IMR-90 (cell line): ENCODE measurements at regions not wholly inside any gene's neighbourhood (a gene's known extent, or its start where the extent isn't known, plus 50 kb on each side); places are given as distances from the start of the nearest gene placed in this dataset.

Experiments
- ATAC-seq: fragments of 200-7000 bp; cut with Tn5 transposase; 2 replicates; pipeline ENCODE4 v1.9.1; 2020; ENCODE audit warnings: low read depth, mild to moderate bottlenecking, moderate library complexity
- BruUV-seq: library from RNA; stranded (reverse); fragments of 400-500 nt; replicated peaks from 2 replicates; lab custom pipeline; 2021; lab: Mats Ljungman, UMichigan
- CTCF ChIA-PET: fragments of 300-600 bp; formaldehyde crosslinking; extraction: SDS; loops from one replicate; lab custom pipeline; 2021; ENCODE audit warnings: antibody characterized with exemption; lab: Yijun Ruan, JAX
- POLR2A ChIA-PET: fragments of 300-600 bp; sonication (Branson Sonifier 250); formaldehyde crosslinking; loops from one replicate; lab custom pipeline; 2022; ENCODE audit warnings: antibody characterized with exemption; ENCODE audit not compliant: unreplicated experiment; lab: Charles Lee
- DNase-seq: peaks from one replicate; pipeline ENCODE4 v3.0.0; 2013
- H2AFZ ChIP-seq: replicated peaks from 2 replicates; pipeline ENCODE3; 2013; ENCODE audit warnings: low read length, mild to moderate bottlenecking; ENCODE audit not compliant: poor library complexity
- H2AK5ac ChIP-seq: 2 replicates; pipeline ENCODE4 v1.6.1; 2013; ENCODE audit warnings: low read depth, low read length, inconsistent platforms
- H2AK9ac ChIP-seq: replicated peaks from 2 replicates; pipeline ENCODE3; 2013; ENCODE audit warnings: mild to moderate bottlenecking, low read depth, low read length, moderate library complexity; ENCODE audit not compliant: poor library complexity
- H2BK120ac ChIP-seq: 2 replicates; pipeline ENCODE4 v1.6.1; 2013; ENCODE audit warnings: low read depth, low read length, inconsistent platforms
- H2BK15ac ChIP-seq: 3 replicates; pipeline ENCODE4 v1.6.1; 2013; ENCODE audit warnings: low read depth, low read length, inconsistent platforms
- H2BK20ac ChIP-seq: 2 replicates; pipeline ENCODE4 v1.6.1; 2013; ENCODE audit warnings: low read depth, mild to moderate bottlenecking, inconsistent platforms, low read length, moderate library complexity
- H2BK5ac ChIP-seq: 2 replicates; pipeline ENCODE4 v1.6.1; 2013; ENCODE audit warnings: mild to moderate bottlenecking, low read depth, low read length, inconsistent platforms; ENCODE audit not compliant: poor library complexity, severe bottlenecking
- H3K14ac ChIP-seq: replicated peaks from 2 replicates; pipeline ENCODE4 v1.6.1; 2013; ENCODE audit warnings: low read depth, low read length, inconsistent platforms
- H3K18ac ChIP-seq: 2 replicates; pipeline ENCODE4 v1.6.1; 2013; ENCODE audit warnings: low read depth, low read length, control low read depth
- H3K23ac ChIP-seq: 2 replicates; pipeline ENCODE4 v1.6.1; 2013; ENCODE audit warnings: low read depth, low read length, inconsistent platforms
- H3K27ac ChIP-seq: 2 replicates; pipeline ENCODE4 v1.5.1; 2013; ENCODE audit warnings: mild to moderate bottlenecking, control low read depth, low read length; ENCODE audit not compliant: insufficient read depth
- H3K27me3 ChIP-seq: 2 replicates; pipeline ENCODE4 v1.6.1; 2013; ENCODE audit warnings: low read length; ENCODE audit not compliant: control insufficient read depth, insufficient read depth
- H3K36me3 ChIP-seq: 2 replicates; pipeline ENCODE4 v1.6.1; 2013; ENCODE audit warnings: low read length, mixed read lengths; ENCODE audit not compliant: control insufficient read depth, insufficient read depth
- H3K4ac ChIP-seq: 2 replicates; pipeline ENCODE4 v1.6.1; 2013; ENCODE audit warnings: low read depth, low read length, inconsistent platforms
- H3K4me1 ChIP-seq: 2 replicates; pipeline ENCODE4 v1.6.1; 2013; ENCODE audit warnings: low read length, mixed read lengths; ENCODE audit not compliant: control insufficient read depth, insufficient read depth
- H3K4me2 ChIP-seq: 2 replicates; pipeline ENCODE4 v1.6.1; 2013; ENCODE audit warnings: low read depth, mild to moderate bottlenecking, control low read depth, low read length, moderate library complexity
- H3K4me3 ChIP-seq: 2 replicates; pipeline ENCODE4 v1.5.1; 2013; ENCODE audit warnings: low read depth, mild to moderate bottlenecking, control low read depth, low read length, moderate library complexity; ENCODE audit not compliant: insufficient read depth
- H3K56ac ChIP-seq: 2 replicates; pipeline ENCODE4 v1.6.1; 2013; ENCODE audit warnings: low read length, inconsistent platforms; ENCODE audit not compliant: insufficient read depth; ENCODE audit errors: extremely low read depth
- H3K79me1 ChIP-seq, 2 experiments: 2 replicates each; pipeline ENCODE4 v1.6.1; 2013; ENCODE audit warnings: low read length in 2 of 2, inconsistent platforms in 1 of 2, low read depth in 1 of 2
- H3K9ac ChIP-seq: 2 replicates; pipeline ENCODE4 v1.6.1; 2013; ENCODE audit warnings: low read depth, low read length, control low read depth
- H3K9me1 ChIP-seq: 2 replicates; pipeline ENCODE4 v1.6.1; 2013; ENCODE audit warnings: low read length, inconsistent platforms; ENCODE audit not compliant: insufficient read depth
- H3K9me3 ChIP-seq: 2 replicates; pipeline ENCODE4 v1.6.1; 2013; ENCODE audit warnings: low read length; ENCODE audit not compliant: control insufficient read depth, insufficient read depth
- H4K20me1 ChIP-seq: 2 replicates; pipeline ENCODE4 v1.6.1; 2013; ENCODE audit warnings: low read length, inconsistent platforms; ENCODE audit not compliant: insufficient read depth
- H4K5ac ChIP-seq: 2 replicates; pipeline ENCODE4 v1.6.1; 2013; ENCODE audit warnings: mild to moderate bottlenecking, low read depth, low read length, control low read depth
- H4K8ac ChIP-seq, 2 experiments: 2 replicates each; pipeline ENCODE4 v1.6.1; 2013; ENCODE audit warnings: low read depth in 2 of 2, low read length in 2 of 2, control low read depth in 1 of 2, inconsistent platforms in 1 of 2
- H4K91ac ChIP-seq: 2 replicates; pipeline ENCODE4 v1.6.1; 2013; ENCODE audit warnings: low read depth, low read length, inconsistent platforms; ENCODE audit not compliant: insufficient read depth
- BHLHE40 ChIP-seq: fragments of 150-350 bp; IDR thresholded peaks from 2 replicates; pipeline ENCODE4 v1.6.1; 2016; ENCODE audit warnings: mild to moderate bottlenecking, low read depth, low read length
- CEBPB ChIP-seq: IDR thresholded peaks from 2 replicates; pipeline ENCODE4 v1.6.1; 2012; ENCODE audit warnings: low read depth, low read length, improper control_type of control experiment
- CHD1 ChIP-seq: IDR thresholded peaks from 2 replicates; pipeline ENCODE4 v1.6.1; 2012; ENCODE audit warnings: low read depth, low read length, improper control_type of control experiment
- CTCF ChIP-seq: conservative IDR thresholded peaks from 2 replicates; pipeline ENCODE4 v1.5.1; 2012; ENCODE audit warnings: mild to moderate bottlenecking, low read depth, low read length, improper control_type of control experiment
- ELK1 ChIP-seq: fragments of 150-350 bp; IDR thresholded peaks from 2 replicates; pipeline ENCODE4 v1.6.1; 2016; ENCODE audit warnings: low read depth, mild to moderate bottlenecking, low read length, moderate library complexity, borderline replicate concordance
- FOS ChIP-seq: fragments of 150-350 bp; IDR thresholded peaks from 2 replicates; pipeline ENCODE4 v1.6.1; 2016; ENCODE audit warnings: low read depth, low read length
- NFE2L2 ChIP-seq: fragments of 150-350 bp; IDR thresholded peaks from 2 replicates; pipeline ENCODE4 v1.6.1; 2016; ENCODE audit warnings: low read depth, mild to moderate bottlenecking, low read length
- POLR2A ChIP-seq: IDR thresholded peaks from 2 replicates; pipeline ENCODE4 v1.6.1; 2012; ENCODE audit warnings: mild to moderate bottlenecking, low read depth, low read length
- RAD21 ChIP-seq: IDR thresholded peaks from 2 replicates; pipeline ENCODE4 v1.6.1; 2012; ENCODE audit warnings: low read length, improper control_type of control experiment
- RCOR1 ChIP-seq: IDR thresholded peaks from 2 replicates; pipeline ENCODE4 v1.6.1; 2012; ENCODE audit warnings: mild to moderate bottlenecking, low read length, improper control_type of control experiment; ENCODE audit not compliant: insufficient replicate concordance
- RFX5 ChIP-seq: IDR thresholded peaks from 2 replicates; pipeline ENCODE4 v1.8.0; 2012; ENCODE audit warnings: low read depth, mild to moderate bottlenecking, low read length, moderate library complexity
- SMC3 ChIP-seq: fragments of 150-350 bp; IDR thresholded peaks from 2 replicates; pipeline ENCODE4 v1.6.1; 2016; ENCODE audit warnings: low read depth, mild to moderate bottlenecking, antibody characterized with exemption, low read length, moderate library complexity
- USF2 ChIP-seq: fragments of 150-350 bp; IDR thresholded peaks from 2 replicates; pipeline ENCODE4 v1.6.1; 2017; ENCODE audit warnings: mild to moderate bottlenecking, antibody characterized with exemption, low read length, low read depth
- WGBS, 2 experiments: methylation state at CpG; one replicate each; pipeline versions ENCODE4 v1.1.5 to v1.1.7; 2013; ENCODE audit warnings: missing lambda C conversion rate in 2 of 2; ENCODE audit not compliant: insufficient read length in 1 of 2; ENCODE audit errors: extremely low coverage in 2 of 2; 5-methylcytosine and 5-hydroxymethylcytosine counted together
- dilution Hi-C: fragments of 300-500 bp; cut with HindIII; formaldehyde crosslinking; loops from one replicate; pipeline ENCODE4 v1.14.3; 2018; ENCODE audit warnings: low sequenced_read_pairs; ENCODE audit not compliant: unreplicated experiment
- in situ Hi-C: fragments of 300-500 bp; cut with MboI; formaldehyde crosslinking; loops from 3 replicates; pipeline ENCODE4 v1.14.3; 2019; ENCODE audit warnings: low sequenced_read_pairs, inconsistent platforms, mixed read lengths
- intact Hi-C: fragments of 100-400 bp; cut with micrococcal nuclease; formaldehyde crosslinking; loops from 2 replicates; pipeline ENCODE4 v1.10.0; 2022

GRCh38 chr5:91928754-91929521 lies 545.8 kb upstream of the ARRDC3 start:
- DNase-seq (peak; percentile 31), ATAC-seq (peak; percentile 77)
- no peak overlapping the region for H3K4me3 ChIP-seq
- no peak overlapping the region for H3K4ac ChIP-seq
- no peak overlapping the region for H2AK5ac ChIP-seq
- no peak overlapping the region for H2AK9ac ChIP-seq
- H3K18ac ChIP-seq = no peak overlapping the region
- H4K5ac ChIP-seq = no peak overlapping the region
- CTCF ChIA-PET = interaction anchor here (0.6 to 1.5 kb wide), 5 partner anchors 74 to 1867 kb away, joined by 3 to 4 read pairs (median 4); no protein-coding TSS in a partner anchor
- BruUV-seq = no TSS peak
- no peak overlapping the region for H2BK120ac ChIP-seq
- no peak for TF ChIP-seq POLR2A
- peak; percentile 62 for TF ChIP-seq CTCF
- no peak for TF ChIP-seq RFX5
- TF ChIP-seq SMC3 = peak; percentile 7; the same call in 1 of the 2 replicates
- no peak for TF ChIP-seq RCOR1
- no peak for TF ChIP-seq CHD1
- no peak for TF ChIP-seq ELK1
- no peak for TF ChIP-seq NFE2L2
- TF ChIP-seq RAD21 = peak; percentile 48
- TF ChIP-seq CEBPB = no peak
- no peak for TF ChIP-seq USF2
- no peak for TF ChIP-seq FOS
- TF ChIP-seq BHLHE40 = no peak
- no peak overlapping the region for H4K8ac ChIP-seq
- H3K14ac ChIP-seq = no peak overlapping the region
- in situ Hi-C loops = no loop called here
- H4K91ac ChIP-seq = no peak overlapping the region
- H3K79me1 ChIP-seq = no peaks in the 10 kb centered on the region
- no peaks in the 10 kb centered on the region for H3K36me3 ChIP-seq
- H2BK20ac ChIP-seq = no peak overlapping the region
- H2BK15ac ChIP-seq = no peak overlapping the region
- no CpG with 5 or more reads among the region's 1 CpG for WGBS, 2 experiments
- H3K27ac ChIP-seq = no peak overlapping the region
- dilution Hi-C loops = no loop called here
- H2AFZ ChIP-seq = no peak overlapping the region
- no peaks in the 10 kb centered on the region for H3K4me1 ChIP-seq
- H3K56ac ChIP-seq = no peak overlapping the region
- no peaks in the 10 kb centered on the region for H4K20me1 ChIP-seq
- no peak overlapping the region for H3K4me2 ChIP-seq
- intact Hi-C loops = loop anchor here (1.0 to 10.0 kb wide), 4 partner anchors 293 to 926 kb away; no protein-coding TSS in a partner anchor
- POLR2A ChIA-PET = no interaction called here
- no peak overlapping the region for H2BK5ac ChIP-seq
- no peak overlapping the region for H3K9ac ChIP-seq
- H3K23ac ChIP-seq = no peak overlapping the region
- H3K27me3 ChIP-seq = no peaks in the 10 kb centered on the region
- no peaks in the 10 kb centered on the region for H3K9me1 ChIP-seq
- H3K9me3 ChIP-seq = no peaks in the 10 kb centered on the region
